SK-N-SH treated with all-trans-retinoic acid at 6 μM for 48 hours (cell line): ENCODE measurements at regions not wholly inside any gene's neighbourhood (a gene's known extent, or its start where the extent isn't known, plus 50 kb on each side); places are given as distances from the start of the nearest gene placed in this dataset.

ENCODE experiments used
- ATAC-seq: fragments of 200-7000 bp; cut with Tn5 transposase; 3 replicates; pipeline ENCODE4 v1.9.1; 2020; ENCODE audit warnings: mild to moderate bottlenecking, moderate library complexity
- ARNTL ChIP-seq: fragments of 450-650 bp; formaldehyde crosslinking; IDR thresholded peaks from 2 replicates; pipeline ENCODE4 v1.5.0; 2020; ENCODE audit warnings: low read depth, mild to moderate bottlenecking, moderate library complexity, borderline replicate concordance
- BACH2 ChIP-seq: fragments of 250-450 bp; sonication (Bioruptor Pico); IDR thresholded peaks from 2 replicates; pipeline ENCODE4 v1.9.0; 2021; ENCODE audit warnings: mild to moderate bottlenecking, borderline replicate concordance
- CSDC2 ChIP-seq: fragments of 250-450 bp; sonication (Bioruptor Pico); IDR thresholded peaks from 2 replicates; pipeline ENCODE4 v1.5.0; 2020; ENCODE audit warnings: mild to moderate bottlenecking, moderate library complexity
- ESRRG ChIP-seq: fragments of 250-450 bp; sonication (Bioruptor Pico); IDR thresholded peaks from 2 replicates; pipeline ENCODE4 v1.6.1; 2021; ENCODE audit warnings: mild to moderate bottlenecking
- GLIS3 ChIP-seq: fragments of 250-450 bp; sonication (Bioruptor Pico); IDR thresholded peaks from 2 replicates; pipeline ENCODE4 v1.5.0; 2020; ENCODE audit warnings: mild to moderate bottlenecking, moderate library complexity
- ISL1 ChIP-seq: fragments of 250-450 bp; sonication (Bioruptor Pico); IDR thresholded peaks from 2 replicates; pipeline ENCODE4 v2.1.2; 2022; ENCODE audit warnings: mild to moderate bottlenecking, moderate library complexity
- OSR1 ChIP-seq: fragments of 250-450 bp; sonication (Bioruptor Pico); IDR thresholded peaks from 2 replicates; pipeline ENCODE4 v1.8.0; 2022; ENCODE audit warnings: moderate library complexity, mild to moderate bottlenecking, inconsistent platforms
- PPARA ChIP-seq: fragments of 250-450 bp; sonication (Bioruptor Pico); IDR thresholded peaks from 2 replicates; pipeline ENCODE4 v1.5.0; 2020; ENCODE audit warnings: mild to moderate bottlenecking, borderline replicate concordance
- RARB ChIP-seq: fragments of 250-450 bp; sonication (Bioruptor Pico); IDR thresholded peaks from 2 replicates; pipeline ENCODE4 v1.8.0; 2021; ENCODE audit warnings: mild to moderate bottlenecking, moderate library complexity
- SNAI2 ChIP-seq: fragments of 250-450 bp; sonication (Bioruptor Pico); IDR thresholded peaks from 2 replicates; pipeline ENCODE4 v1.5.0; 2020; ENCODE audit warnings: mild to moderate bottlenecking, moderate library complexity
- TCF4 ChIP-seq: fragments of 250-450 bp; sonication (Bioruptor Pico); IDR thresholded peaks from 2 replicates; pipeline ENCODE4 v1.8.0; 2021; ENCODE audit warnings: mild to moderate bottlenecking, moderate library complexity, borderline replicate concordance
- TOX ChIP-seq: fragments of 250-450 bp; sonication (Bioruptor Pico); IDR thresholded peaks from 2 replicates; pipeline ENCODE4 v1.8.0; 2021; ENCODE audit warnings: mild to moderate bottlenecking, moderate library complexity, borderline replicate concordance
- ZFP3 ChIP-seq: fragments of 250-450 bp; sonication (Bioruptor Pico); IDR thresholded peaks from 2 replicates; pipeline ENCODE4 v1.5.0; 2020; ENCODE audit warnings: mild to moderate bottlenecking, moderate library complexity
- ZNF8 ChIP-seq: fragments of 450-650 bp; formaldehyde crosslinking; IDR thresholded peaks from 2 replicates; pipeline ENCODE4 v1.5.0; 2020; ENCODE audit warnings: mild to moderate bottlenecking, moderate library complexity
- TF ChIP-seq, protein P1 (sequence below): fragments of 250-450 bp; sonication (Bioruptor Pico); IDR thresholded peaks from 2 replicates; pipeline ENCODE4 v1.5.1; 2020; ENCODE audit warnings: low read depth, mild to moderate bottlenecking, moderate library complexity
- TF ChIP-seq, protein P2 (sequence below): fragments of 250-450 bp; sonication (Bioruptor Pico); IDR thresholded peaks from 2 replicates; pipeline ENCODE4 v1.5.0; 2020; ENCODE audit warnings: mild to moderate bottlenecking, moderate library complexity
- TF ChIP-seq, protein P3 (sequence below): fragments of 250-450 bp; sonication (Bioruptor Pico); IDR thresholded peaks from 2 replicates; pipeline ENCODE4 v1.8.0; 2020; ENCODE audit warnings: mild to moderate bottlenecking, moderate library complexity, borderline replicate concordance
- TF ChIP-seq, protein P4 (sequence below): fragments of 250-450 bp; sonication (Bioruptor Pico); IDR thresholded peaks from 2 replicates; pipeline ENCODE4 v1.5.1; 2021; ENCODE audit warnings: mild to moderate bottlenecking, moderate library complexity
- TF ChIP-seq, protein P5 (sequence below): fragments of 250-450 bp; sonication (Bioruptor Pico); IDR thresholded peaks from 2 replicates; pipeline ENCODE4 v1.8.0; 2021; ENCODE audit warnings: low read depth, mild to moderate bottlenecking, moderate library complexity, borderline replicate concordance

DNA sequence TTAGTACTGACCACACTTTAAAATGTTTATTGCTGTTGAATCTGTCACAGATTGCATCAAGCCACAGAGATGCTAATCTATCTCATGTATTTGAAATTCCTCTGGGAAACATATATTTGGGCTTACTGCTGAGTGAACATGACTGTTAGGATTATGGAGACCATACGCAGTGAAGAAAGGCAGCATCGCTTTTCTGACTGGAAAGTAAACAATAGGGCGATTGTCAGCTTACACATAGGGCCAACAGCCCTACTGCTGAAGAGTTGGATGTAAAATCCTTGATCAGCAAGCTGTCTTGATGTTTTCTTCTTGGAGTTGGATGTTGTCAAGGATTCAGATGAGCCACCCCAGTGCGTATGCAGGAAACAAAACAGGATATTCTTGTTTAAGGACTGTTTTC lies 368.7 kb upstream of the ADGRL2 start:
- ATAC-seq = no peak
- TF ChIP-seq ZFP3 (CRISPR knock-in tag) (no peak), RARB (no peak), ZNF8 (CRISPR knock-in tag) (no peak), GLIS3 (no peak), CSDC2 (CRISPR knock-in tag) (no peak), TOX (no peak)

DNA sequence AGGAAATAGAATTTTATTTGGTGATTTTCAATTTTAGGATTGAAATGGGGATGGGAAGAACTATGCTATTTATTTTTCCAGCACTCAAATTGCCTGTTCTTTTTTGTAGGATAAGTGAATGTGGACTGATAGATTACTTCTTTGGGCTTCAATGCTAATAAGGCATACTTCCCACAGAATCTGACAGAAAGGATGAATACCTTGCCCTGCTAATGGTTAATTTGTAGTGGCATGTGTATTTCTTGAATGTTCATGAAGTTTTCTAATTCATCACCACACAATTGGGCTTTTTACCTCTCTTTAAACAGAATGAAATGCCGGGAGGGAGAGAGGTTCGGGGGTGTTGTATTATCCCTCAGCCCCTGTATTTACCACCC lies 369.1 kb upstream of the ADGRL2 start:
- no peak for TF ChIP-seq ARNTL (CRISPR knock-in tag)
- TF ChIP-seq, protein P1, sequence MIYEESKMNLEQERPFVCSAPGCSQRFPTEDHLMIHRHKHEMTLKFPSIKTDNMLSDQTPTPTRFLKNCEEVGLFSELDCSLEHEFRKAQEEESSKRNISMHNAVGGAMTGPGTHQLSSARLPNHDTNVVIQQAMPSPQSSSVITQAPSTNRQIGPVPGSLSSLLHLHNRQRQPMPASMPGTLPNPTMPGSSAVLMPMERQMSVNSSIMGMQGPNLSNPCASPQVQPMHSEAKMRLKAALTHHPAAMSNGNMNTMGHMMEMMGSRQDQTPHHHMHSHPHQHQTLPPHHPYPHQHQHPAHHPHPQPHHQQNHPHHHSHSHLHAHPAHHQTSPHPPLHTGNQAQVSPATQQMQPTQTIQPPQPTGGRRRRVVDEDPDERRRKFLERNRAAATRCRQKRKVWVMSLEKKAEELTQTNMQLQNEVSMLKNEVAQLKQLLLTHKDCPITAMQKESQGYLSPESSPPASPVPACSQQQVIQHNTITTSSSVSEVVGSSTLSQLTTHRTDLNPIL (CRISPR knock-in tag) = no peak
- no peak for TF ChIP-seq PPARA (CRISPR knock-in tag)
- TF ChIP-seq, protein P2, sequence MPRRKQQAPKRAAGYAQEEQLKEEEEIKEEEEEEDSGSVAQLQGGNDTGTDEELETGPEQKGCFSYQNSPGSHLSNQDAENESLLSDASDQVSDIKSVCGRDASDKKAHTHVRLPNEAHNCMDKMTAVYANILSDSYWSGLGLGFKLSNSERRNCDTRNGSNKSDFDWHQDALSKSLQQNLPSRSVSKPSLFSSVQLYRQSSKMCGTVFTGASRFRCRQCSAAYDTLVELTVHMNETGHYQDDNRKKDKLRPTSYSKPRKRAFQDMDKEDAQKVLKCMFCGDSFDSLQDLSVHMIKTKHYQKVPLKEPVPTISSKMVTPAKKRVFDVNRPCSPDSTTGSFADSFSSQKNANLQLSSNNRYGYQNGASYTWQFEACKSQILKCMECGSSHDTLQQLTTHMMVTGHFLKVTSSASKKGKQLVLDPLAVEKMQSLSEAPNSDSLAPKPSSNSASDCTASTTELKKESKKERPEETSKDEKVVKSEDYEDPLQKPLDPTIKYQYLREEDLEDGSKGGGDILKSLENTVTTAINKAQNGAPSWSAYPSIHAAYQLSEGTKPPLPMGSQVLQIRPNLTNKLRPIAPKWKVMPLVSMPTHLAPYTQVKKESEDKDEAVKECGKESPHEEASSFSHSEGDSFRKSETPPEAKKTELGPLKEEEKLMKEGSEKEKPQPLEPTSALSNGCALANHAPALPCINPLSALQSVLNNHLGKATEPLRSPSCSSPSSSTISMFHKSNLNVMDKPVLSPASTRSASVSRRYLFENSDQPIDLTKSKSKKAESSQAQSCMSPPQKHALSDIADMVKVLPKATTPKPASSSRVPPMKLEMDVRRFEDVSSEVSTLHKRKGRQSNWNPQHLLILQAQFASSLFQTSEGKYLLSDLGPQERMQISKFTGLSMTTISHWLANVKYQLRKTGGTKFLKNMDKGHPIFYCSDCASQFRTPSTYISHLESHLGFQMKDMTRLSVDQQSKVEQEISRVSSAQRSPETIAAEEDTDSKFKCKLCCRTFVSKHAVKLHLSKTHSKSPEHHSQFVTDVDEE (CRISPR knock-in tag) = no peak
- no peak for TF ChIP-seq ISL1 (CRISPR knock-in tag)
- TF ChIP-seq, protein P3, sequence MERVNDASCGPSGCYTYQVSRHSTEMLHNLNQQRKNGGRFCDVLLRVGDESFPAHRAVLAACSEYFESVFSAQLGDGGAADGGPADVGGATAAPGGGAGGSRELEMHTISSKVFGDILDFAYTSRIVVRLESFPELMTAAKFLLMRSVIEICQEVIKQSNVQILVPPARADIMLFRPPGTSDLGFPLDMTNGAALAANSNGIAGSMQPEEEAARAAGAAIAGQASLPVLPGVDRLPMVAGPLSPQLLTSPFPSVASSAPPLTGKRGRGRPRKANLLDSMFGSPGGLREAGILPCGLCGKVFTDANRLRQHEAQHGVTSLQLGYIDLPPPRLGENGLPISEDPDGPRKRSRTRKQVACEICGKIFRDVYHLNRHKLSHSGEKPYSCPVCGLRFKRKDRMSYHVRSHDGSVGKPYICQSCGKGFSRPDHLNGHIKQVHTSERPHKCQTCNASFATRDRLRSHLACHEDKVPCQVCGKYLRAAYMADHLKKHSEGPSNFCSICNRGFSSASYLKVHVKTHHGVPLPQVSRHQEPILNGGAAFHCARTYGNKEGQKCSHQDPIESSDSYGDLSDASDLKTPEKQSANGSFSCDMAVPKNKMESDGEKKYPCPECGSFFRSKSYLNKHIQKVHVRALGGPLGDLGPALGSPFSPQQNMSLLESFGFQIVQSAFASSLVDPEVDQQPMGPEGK = no peak
- no peak for TF ChIP-seq BACH2 (CRISPR knock-in tag)
- TF ChIP-seq ESRRG = no peak
- TF ChIP-seq SNAI2 (CRISPR knock-in tag) = no peak
- no peak for TF ChIP-seq ZFP3 (CRISPR knock-in tag)
- TF ChIP-seq CSDC2 (CRISPR knock-in tag) = no peak
- no peak for TF ChIP-seq TCF4 (CRISPR knock-in tag)
- TF ChIP-seq, protein P4, sequence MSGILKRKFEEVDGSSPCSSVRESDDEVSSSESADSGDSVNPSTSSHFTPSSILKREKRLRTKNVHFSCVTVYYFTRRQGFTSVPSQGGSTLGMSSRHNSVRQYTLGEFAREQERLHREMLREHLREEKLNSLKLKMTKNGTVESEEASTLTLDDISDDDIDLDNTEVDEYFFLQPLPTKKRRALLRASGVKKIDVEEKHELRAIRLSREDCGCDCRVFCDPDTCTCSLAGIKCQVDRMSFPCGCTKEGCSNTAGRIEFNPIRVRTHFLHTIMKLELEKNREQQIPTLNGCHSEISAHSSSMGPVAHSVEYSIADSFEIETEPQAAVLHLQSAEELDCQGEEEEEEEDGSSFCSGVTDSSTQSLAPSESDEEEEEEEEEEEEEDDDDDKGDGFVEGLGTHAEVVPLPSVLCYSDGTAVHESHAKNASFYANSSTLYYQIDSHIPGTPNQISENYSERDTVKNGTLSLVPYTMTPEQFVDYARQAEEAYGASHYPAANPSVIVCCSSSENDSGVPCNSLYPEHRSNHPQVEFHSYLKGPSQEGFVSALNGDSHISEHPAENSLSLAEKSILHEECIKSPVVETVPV (CRISPR knock-in tag) = no peak
- TF ChIP-seq GLIS3 = no peak
- TF ChIP-seq TOX = no peak
- ATAC-seq = no peak

DNA sequence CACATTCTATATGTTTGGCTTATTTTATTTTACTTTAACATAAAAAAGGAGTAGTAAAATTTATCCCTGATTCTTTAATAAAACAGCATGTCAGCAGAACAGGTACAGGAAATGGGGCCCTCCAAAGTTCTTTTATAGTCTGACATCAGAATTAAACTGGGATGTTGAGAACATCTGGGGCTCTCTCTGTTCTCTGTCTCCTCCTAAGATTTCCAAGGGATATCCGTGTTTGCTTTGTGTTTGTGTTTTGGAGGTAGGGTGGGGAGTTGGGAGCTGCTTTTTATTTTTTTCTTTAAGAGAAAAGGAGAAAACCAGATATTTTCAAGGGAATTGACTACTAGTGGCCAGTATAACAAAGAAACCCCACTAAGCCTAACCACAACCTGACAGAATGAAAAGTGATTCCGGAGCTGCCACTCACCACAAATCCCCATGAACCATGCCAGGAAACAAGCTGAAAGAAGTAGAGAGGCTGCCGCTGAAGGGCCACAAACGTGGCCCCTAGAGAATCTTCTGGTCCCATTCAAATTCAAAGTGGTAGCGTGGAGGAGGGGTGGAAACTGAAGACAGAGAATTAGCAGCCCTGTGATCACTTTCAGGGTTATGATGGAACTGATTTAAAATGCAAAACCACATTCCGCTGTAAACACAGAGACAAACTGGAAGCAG lies 369.6 kb upstream of the ADGRL2 start:
- no peak for ATAC-seq
- TF ChIP-seq RARB (no peak), OSR1 (CRISPR knock-in tag) (no peak), TOX (no peak), ZFP3 (CRISPR knock-in tag) (no peak)
- TF ChIP-seq, protein P5, sequence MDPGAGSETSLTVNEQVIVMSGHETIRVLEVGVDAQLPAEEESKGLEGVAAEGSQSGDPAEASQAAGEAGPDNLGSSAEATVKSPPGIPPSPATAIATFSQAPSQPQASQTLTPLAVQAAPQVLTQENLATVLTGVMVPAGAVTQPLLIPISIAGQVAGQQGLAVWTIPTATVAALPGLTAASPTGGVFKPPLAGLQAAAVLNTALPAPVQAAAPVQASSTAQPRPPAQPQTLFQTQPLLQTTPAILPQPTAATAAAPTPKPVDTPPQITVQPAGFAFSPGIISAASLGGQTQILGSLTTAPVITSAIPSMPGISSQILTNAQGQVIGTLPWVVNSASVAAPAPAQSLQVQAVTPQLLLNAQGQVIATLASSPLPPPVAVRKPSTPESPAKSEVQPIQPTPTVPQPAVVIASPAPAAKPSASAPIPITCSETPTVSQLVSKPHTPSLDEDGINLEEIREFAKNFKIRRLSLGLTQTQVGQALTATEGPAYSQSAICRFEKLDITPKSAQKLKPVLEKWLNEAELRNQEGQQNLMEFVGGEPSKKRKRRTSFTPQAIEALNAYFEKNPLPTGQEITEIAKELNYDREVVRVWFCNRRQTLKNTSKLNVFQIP (CRISPR knock-in tag) = no peak
- TF ChIP-seq, protein P2 (CRISPR knock-in tag) = no peak
